ENCODE measurements at regions not wholly inside any gene's neighbourhood (a gene's known extent, or its start where the extent isn't known, plus 50 kb on each side); places are given as distances from the start of the nearest gene placed in this dataset.

GRCh38 chr4:160423879-160424451 is 1321.1 kb downstream of the RAPGEF2 start:
- no peak for TF ChIP-seq GATA2 (IDR thresholded peaks at IDR 0.05; ENCODE audit: low read depth, low read length)
- TF ChIP-seq GATA3 (IDR thresholded peaks at IDR 0.05; ENCODE audit: low read depth, low read length) = no peak
